ENCODE measurements at regions not wholly inside any gene's neighbourhood (a gene's known extent, or its start where the extent isn't known, plus 50 kb on each side); places are given as distances from the start of the nearest gene placed in this dataset.

DNA sequence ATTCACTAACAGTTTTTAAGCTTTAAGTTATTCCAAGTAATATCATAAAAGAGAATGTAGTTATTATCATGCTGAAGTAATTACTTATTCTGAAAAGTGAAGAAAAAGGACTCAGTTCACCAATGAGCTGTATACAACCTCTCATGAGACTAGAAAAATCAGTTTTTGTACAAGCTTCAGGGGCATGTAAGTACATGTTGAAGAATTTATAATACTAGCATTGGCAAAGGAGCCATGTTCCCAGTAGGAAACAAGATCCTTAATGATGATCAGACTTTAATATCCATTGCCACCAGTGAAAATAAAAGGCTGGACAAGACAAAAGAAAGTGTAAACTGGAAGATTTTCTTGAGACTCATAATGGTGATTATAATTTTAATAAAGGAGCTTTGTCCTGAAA, 532.8 kb downstream of the PLOD2 start:
- Histone ChIP-seq H3K4me3 (ENCODE audit: low read depth in 1 of 3, low read length in 3 of 3) (no peak overlapping the region), H3K4me1 (ENCODE audit: control insufficient read depth in 4 of 4, insufficient read depth in 4 of 4, low read length in 3 of 4) (no peaks in the 10 kb centered on the region), H3K27ac (ENCODE audit: low read depth in 1 of 2, low read length in 2 of 2) (no peak overlapping the region), H3K9me3 (ENCODE audit: control insufficient read depth in 4 of 4, low read length in 3 of 4) (peaks cover 0 to 9% (median under 1%) of the 10 kb centered on the region in 4 donors), H3K9ac (ENCODE audit: low read depth in 1 of 2, low read length in 2 of 2) (no peak overlapping the region), H3K36me3 (ENCODE audit: control insufficient read depth in 4 of 4, insufficient read depth in 3 of 4, low read depth in 1 of 4, low read length in 3 of 4) (no peaks in the 10 kb centered on the region), H3K27me3 (ENCODE audit: control insufficient read depth in 4 of 4, insufficient read depth in 4 of 4, low read length in 3 of 4) (no peaks in the 10 kb centered on the region)
- no peak for DNase-seq (ENCODE audit: low spot score)
- TF ChIP-seq FOXA2 (IDR thresholded peaks at IDR 0.05) (no peak), HNF4A (conservative IDR thresholded peaks at IDR 0.05) (no peak), RXRA (IDR thresholded peaks at IDR 0.05) (no peak), TAF1 (conservative IDR thresholded peaks at IDR 0.05) (no peak), GABPA (IDR thresholded peaks at IDR 0.05 in 1 of 2, conservative IDR thresholded peaks at IDR 0.05 in 1 of 2) (no peak), NR2F2 (IDR thresholded peaks at IDR 0.05) (no peak), RAD21 (IDR thresholded peaks at IDR 0.05) (no peak), MAX (IDR thresholded peaks at IDR 0.05) (no peak), FOXA1 (IDR thresholded peaks at IDR 0.05) (no peak), YY1 (IDR thresholded peaks at IDR 0.05) (no peak), EGR1 (IDR thresholded peaks at IDR 0.05; ENCODE audit: low read depth in 2 of 2) (no peak), SP1 (IDR thresholded peaks at IDR 0.05) (no peak), HNF4G (IDR thresholded peaks at IDR 0.05) (no peak), JUND (IDR thresholded peaks at IDR 0.05) (no peak)
- TF ChIP-seq, protein P1, sequence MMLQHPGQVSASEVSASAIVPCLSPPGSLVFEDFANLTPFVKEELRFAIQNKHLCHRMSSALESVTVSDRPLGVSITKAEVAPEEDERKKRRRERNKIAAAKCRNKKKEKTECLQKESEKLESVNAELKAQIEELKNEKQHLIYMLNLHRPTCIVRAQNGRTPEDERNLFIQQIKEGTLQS (IDR thresholded peaks at IDR 0.05), result no peak
- TF ChIP-seq, protein P2, sequence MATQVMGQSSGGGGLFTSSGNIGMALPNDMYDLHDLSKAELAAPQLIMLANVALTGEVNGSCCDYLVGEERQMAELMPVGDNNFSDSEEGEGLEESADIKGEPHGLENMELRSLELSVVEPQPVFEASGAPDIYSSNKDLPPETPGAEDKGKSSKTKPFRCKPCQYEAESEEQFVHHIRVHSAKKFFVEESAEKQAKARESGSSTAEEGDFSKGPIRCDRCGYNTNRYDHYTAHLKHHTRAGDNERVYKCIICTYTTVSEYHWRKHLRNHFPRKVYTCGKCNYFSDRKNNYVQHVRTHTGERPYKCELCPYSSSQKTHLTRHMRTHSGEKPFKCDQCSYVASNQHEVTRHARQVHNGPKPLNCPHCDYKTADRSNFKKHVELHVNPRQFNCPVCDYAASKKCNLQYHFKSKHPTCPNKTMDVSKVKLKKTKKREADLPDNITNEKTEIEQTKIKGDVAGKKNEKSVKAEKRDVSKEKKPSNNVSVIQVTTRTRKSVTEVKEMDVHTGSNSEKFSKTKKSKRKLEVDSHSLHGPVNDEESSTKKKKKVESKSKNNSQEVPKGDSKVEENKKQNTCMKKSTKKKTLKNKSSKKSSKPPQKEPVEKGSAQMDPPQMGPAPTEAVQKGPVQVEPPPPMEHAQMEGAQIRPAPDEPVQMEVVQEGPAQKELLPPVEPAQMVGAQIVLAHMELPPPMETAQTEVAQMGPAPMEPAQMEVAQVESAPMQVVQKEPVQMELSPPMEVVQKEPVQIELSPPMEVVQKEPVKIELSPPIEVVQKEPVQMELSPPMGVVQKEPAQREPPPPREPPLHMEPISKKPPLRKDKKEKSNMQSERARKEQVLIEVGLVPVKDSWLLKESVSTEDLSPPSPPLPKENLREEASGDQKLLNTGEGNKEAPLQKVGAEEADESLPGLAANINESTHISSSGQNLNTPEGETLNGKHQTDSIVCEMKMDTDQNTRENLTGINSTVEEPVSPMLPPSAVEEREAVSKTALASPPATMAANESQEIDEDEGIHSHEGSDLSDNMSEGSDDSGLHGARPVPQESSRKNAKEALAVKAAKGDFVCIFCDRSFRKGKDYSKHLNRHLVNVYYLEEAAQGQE (IDR thresholded peaks at IDR 0.05), result no peak
- TF ChIP-seq, protein P3, sequence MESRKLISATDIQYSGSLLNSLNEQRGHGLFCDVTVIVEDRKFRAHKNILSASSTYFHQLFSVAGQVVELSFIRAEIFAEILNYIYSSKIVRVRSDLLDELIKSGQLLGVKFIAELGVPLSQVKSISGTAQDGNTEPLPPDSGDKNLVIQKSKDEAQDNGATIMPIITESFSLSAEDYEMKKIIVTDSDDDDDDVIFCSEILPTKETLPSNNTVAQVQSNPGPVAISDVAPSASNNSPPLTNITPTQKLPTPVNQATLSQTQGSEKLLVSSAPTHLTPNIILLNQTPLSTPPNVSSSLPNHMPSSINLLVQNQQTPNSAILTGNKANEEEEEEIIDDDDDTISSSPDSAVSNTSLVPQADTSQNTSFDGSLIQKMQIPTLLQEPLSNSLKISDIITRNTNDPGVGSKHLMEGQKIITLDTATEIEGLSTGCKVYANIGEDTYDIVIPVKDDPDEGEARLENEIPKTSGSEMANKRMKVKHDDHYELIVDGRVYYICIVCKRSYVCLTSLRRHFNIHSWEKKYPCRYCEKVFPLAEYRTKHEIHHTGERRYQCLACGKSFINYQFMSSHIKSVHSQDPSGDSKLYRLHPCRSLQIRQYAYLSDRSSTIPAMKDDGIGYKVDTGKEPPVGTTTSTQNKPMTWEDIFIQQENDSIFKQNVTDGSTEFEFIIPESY (IDR thresholded peaks at IDR 0.05), result no peak
- TF ChIP-seq, protein P4, sequence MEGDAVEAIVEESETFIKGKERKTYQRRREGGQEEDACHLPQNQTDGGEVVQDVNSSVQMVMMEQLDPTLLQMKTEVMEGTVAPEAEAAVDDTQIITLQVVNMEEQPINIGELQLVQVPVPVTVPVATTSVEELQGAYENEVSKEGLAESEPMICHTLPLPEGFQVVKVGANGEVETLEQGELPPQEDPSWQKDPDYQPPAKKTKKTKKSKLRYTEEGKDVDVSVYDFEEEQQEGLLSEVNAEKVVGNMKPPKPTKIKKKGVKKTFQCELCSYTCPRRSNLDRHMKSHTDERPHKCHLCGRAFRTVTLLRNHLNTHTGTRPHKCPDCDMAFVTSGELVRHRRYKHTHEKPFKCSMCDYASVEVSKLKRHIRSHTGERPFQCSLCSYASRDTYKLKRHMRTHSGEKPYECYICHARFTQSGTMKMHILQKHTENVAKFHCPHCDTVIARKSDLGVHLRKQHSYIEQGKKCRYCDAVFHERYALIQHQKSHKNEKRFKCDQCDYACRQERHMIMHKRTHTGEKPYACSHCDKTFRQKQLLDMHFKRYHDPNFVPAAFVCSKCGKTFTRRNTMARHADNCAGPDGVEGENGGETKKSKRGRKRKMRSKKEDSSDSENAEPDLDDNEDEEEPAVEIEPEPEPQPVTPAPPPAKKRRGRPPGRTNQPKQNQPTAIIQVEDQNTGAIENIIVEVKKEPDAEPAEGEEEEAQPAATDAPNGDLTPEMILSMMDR (IDR thresholded peaks at IDR 0.05; ENCODE audit: low read depth, low read length, missing input control), result no peak
